Hepatic stellate cell (primary cell): ENCODE measurements at regions not wholly inside any gene's neighbourhood (a gene's known extent, or its start where the extent isn't known, plus 50 kb on each side); places are given as distances from the start of the nearest gene placed in this dataset.
"Not testable (repeated sequence)": the region's sequence is repeated elsewhere in the genome, so short reads cannot be mapped to it uniquely, and the experiment has no call there.

Experiments used
- DNase-seq: peaks from one replicate; pipeline ENCODE4 v3.0.0; 2011; ENCODE audit warnings: low spot score

- not testable (repeated sequence) for DNase-seq
These were observed 122.5 kb upstream of the FBXO28 start for GRCh38 chr1:223991297-223991857.

GRCh38 chr1:223961985-223962384 is 116.2 kb upstream of the TP53BP2 start:
- DNase-seq = not testable (repeated sequence)

- DNase-seq = not testable (repeated sequence)
These were observed 107.1 kb upstream of the TP53BP2 start for GRCh38 chr1:223952801-223953200.

GRCh38 chr1:223951551-223951950 is 105.8 kb upstream of the TP53BP2 start:
- DNase-seq = not testable (repeated sequence)

GRCh38 chr1:223949944-223950343 is 104.2 kb upstream of the TP53BP2 start:
- DNase-seq = not testable (repeated sequence)

GRCh38 chr1:223948041-223948440 is 102.3 kb upstream of the TP53BP2 start:
- not testable (repeated sequence) for DNase-seq

- DNase-seq = not testable (repeated sequence)
These were observed 90.8 kb upstream of the TP53BP2 start for GRCh38 chr1:223936592-223936991.

GRCh38 chr1:223931476-223931875 is 85.7 kb upstream of the TP53BP2 start:
- DNase-seq = not testable (repeated sequence)

- DNase-seq = not testable (repeated sequence)
These were observed 75.1 kb upstream of the TP53BP2 start for GRCh38 chr1:223920805-223921204.

GRCh38 chr1:223915476-223915875 is 69.7 kb upstream of the TP53BP2 start:
- not testable (repeated sequence) for DNase-seq

- not testable (repeated sequence) for DNase-seq
These were observed 68.0 kb upstream of the TP53BP2 start for GRCh38 chr1:223913715-223914114.

GRCh38 chr1:223907943-223908587 is 62.3 kb upstream of the TP53BP2 start:
- DNase-seq = not testable (repeated sequence)

GRCh38 chr1:223903221-223903620 is 57.5 kb upstream of the TP53BP2 start:
- DNase-seq = not testable (repeated sequence)

- not testable (repeated sequence) for DNase-seq
These were observed 54.0 kb upstream of the TP53BP2 start for GRCh38 chr1:223899775-223900174.

GRCh38 chr1:223897097-223897496 is 51.4 kb upstream of the TP53BP2 start:
- not testable (repeated sequence) for DNase-seq

- not testable (repeated sequence) for DNase-seq
These were observed 50.2 kb upstream of the TP53BP2 start for GRCh38 chr1:223895950-223896349.
